ENCODE measurements at regions not wholly inside any gene's neighbourhood (a gene's known extent, or its start where the extent isn't known, plus 50 kb on each side); places are given as distances from the start of the nearest gene placed in this dataset.

GRCh38 chrX:99445336-99445735, 964.7 kb downstream of the PCDH19 start:
- TF ChIP-seq YY1 (IDR thresholded peaks at IDR 0.05; ENCODE audit: insufficient read depth, insufficient read length): no peak
- no peak for TF ChIP-seq ZNF274 (IDR thresholded peaks at IDR 0.05; ENCODE audit: low read depth, low read length)
- no peak for TF ChIP-seq SUZ12 (IDR thresholded peaks at IDR 0.05; ENCODE audit: extremely low read depth, insufficient read depth, insufficient read length)
- no peak overlapping the region for H3K9ac ChIP-seq (ENCODE audit: insufficient read length, low read depth)
- H3K27me3 ChIP-seq (ENCODE audit: insufficient read depth, insufficient read length): no peaks in the 10 kb centered on the region
- H3K4me3 ChIP-seq (ENCODE audit: insufficient read length, low read depth): no peak overlapping the region
- H3K4me1 ChIP-seq (ENCODE audit: insufficient read depth, insufficient read length): no peaks in the 10 kb centered on the region
- no peak for DNase-seq (ENCODE audit: low read depth, low spot score)
- H3K36me3 ChIP-seq (ENCODE audit: insufficient read depth, insufficient read length, low read length): no peaks in the 10 kb centered on the region
- H3K9me3 ChIP-seq (ENCODE audit: insufficient read depth, low read length): no peaks in the 10 kb centered on the region

GRCh38 chrX:99421796-99422195, 988.3 kb downstream of the PCDH19 start:
- Histone ChIP-seq H3K9ac (ENCODE audit: insufficient read length, low read depth) (no peak overlapping the region), H3K36me3 (ENCODE audit: insufficient read depth, insufficient read length, low read length) (no peaks in the 10 kb centered on the region), H3K4me1 (ENCODE audit: insufficient read depth, insufficient read length) (no peaks in the 10 kb centered on the region), H3K4me3 (ENCODE audit: insufficient read length, low read depth) (no peak overlapping the region), H3K27me3 (ENCODE audit: insufficient read depth, insufficient read length) (no peaks in the 10 kb centered on the region), H3K9me3 (ENCODE audit: insufficient read depth, low read length) (no peaks in the 10 kb centered on the region)
- TF ChIP-seq SUZ12 (IDR thresholded peaks at IDR 0.05; ENCODE audit: extremely low read depth, insufficient read depth, insufficient read length) (no peak), ZNF274 (IDR thresholded peaks at IDR 0.05; ENCODE audit: low read depth, low read length) (no peak), YY1 (IDR thresholded peaks at IDR 0.05; ENCODE audit: insufficient read depth, insufficient read length) (no peak)
- no peak for DNase-seq (ENCODE audit: low read depth, low spot score)

GRCh38 chrX:99415470-99415869, 994.6 kb downstream of the PCDH19 start:
- no peaks in the 10 kb centered on the region for H3K27me3 ChIP-seq (ENCODE audit: insufficient read depth, insufficient read length)
- H3K4me3 ChIP-seq (ENCODE audit: insufficient read length, low read depth): no peak overlapping the region
- TF ChIP-seq ZNF274 (IDR thresholded peaks at IDR 0.05; ENCODE audit: low read depth, low read length): no peak
- no peak for TF ChIP-seq SUZ12 (IDR thresholded peaks at IDR 0.05; ENCODE audit: extremely low read depth, insufficient read depth, insufficient read length)
- TF ChIP-seq YY1 (IDR thresholded peaks at IDR 0.05; ENCODE audit: insufficient read depth, insufficient read length): no peak
- no peaks in the 10 kb centered on the region for H3K36me3 ChIP-seq (ENCODE audit: insufficient read depth, insufficient read length, low read length)
- H3K9me3 ChIP-seq (ENCODE audit: insufficient read depth, low read length): no peaks in the 10 kb centered on the region; the same call in 1 of the 2 replicates
- no peak overlapping the region for H3K9ac ChIP-seq (ENCODE audit: insufficient read length, low read depth)
- no peaks in the 10 kb centered on the region for H3K4me1 ChIP-seq (ENCODE audit: insufficient read depth, insufficient read length)
- no peak for DNase-seq (ENCODE audit: low read depth, low spot score)

- H3K27me3 ChIP-seq (ENCODE audit: insufficient read depth, insufficient read length): no peaks in the 10 kb centered on the region
- H3K36me3 ChIP-seq (ENCODE audit: insufficient read depth, insufficient read length, low read length): no peaks in the 10 kb centered on the region
- no peaks in the 10 kb centered on the region; the same call in 1 of the 2 replicates for H3K9me3 ChIP-seq (ENCODE audit: insufficient read depth, low read length)
- no peak overlapping the region for H3K9ac ChIP-seq (ENCODE audit: insufficient read length, low read depth)
- no peak for TF ChIP-seq YY1 (IDR thresholded peaks at IDR 0.05; ENCODE audit: insufficient read depth, insufficient read length)
- no peak for TF ChIP-seq SUZ12 (IDR thresholded peaks at IDR 0.05; ENCODE audit: extremely low read depth, insufficient read depth, insufficient read length)
- TF ChIP-seq ZNF274 (IDR thresholded peaks at IDR 0.05; ENCODE audit: low read depth, low read length): no peak
- no peak overlapping the region for H3K4me3 ChIP-seq (ENCODE audit: insufficient read length, low read depth)
- no peaks in the 10 kb centered on the region for H3K4me1 ChIP-seq (ENCODE audit: insufficient read depth, insufficient read length)
- no peak for DNase-seq (ENCODE audit: low read depth, low spot score)
Observed at GRCh38 chrX:99413317-99413716, 996.8 kb downstream of the PCDH19 start.

- no peak for TF ChIP-seq SUZ12 (IDR thresholded peaks at IDR 0.05; ENCODE audit: extremely low read depth, insufficient read depth, insufficient read length)
- TF ChIP-seq YY1 (IDR thresholded peaks at IDR 0.05; ENCODE audit: insufficient read depth, insufficient read length): no peak
- no peak for TF ChIP-seq ZNF274 (IDR thresholded peaks at IDR 0.05; ENCODE audit: low read depth, low read length)
- DNase-seq (ENCODE audit: low read depth, low spot score): no peak
- Histone ChIP-seq H3K36me3 (ENCODE audit: insufficient read depth, insufficient read length, low read length) (no peaks in the 10 kb centered on the region), H3K4me1 (ENCODE audit: insufficient read depth, insufficient read length) (no peaks in the 10 kb centered on the region), H3K4me3 (ENCODE audit: insufficient read length, low read depth) (no peak overlapping the region), H3K27me3 (ENCODE audit: insufficient read depth, insufficient read length) (no peaks in the 10 kb centered on the region), H3K9me3 (ENCODE audit: insufficient read depth, low read length) (no peaks in the 10 kb centered on the region), H3K9ac (ENCODE audit: insufficient read length, low read depth) (no peak overlapping the region)
Observed at GRCh38 chrX:99398545-99398944, 1011.5 kb downstream of the PCDH19 start.

GRCh38 chrX:99397879-99398278, 1012.2 kb downstream of the PCDH19 start:
- no peaks in the 10 kb centered on the region for H3K9me3 ChIP-seq (ENCODE audit: insufficient read depth, low read length)
- H3K27me3 ChIP-seq (ENCODE audit: insufficient read depth, insufficient read length): no peaks in the 10 kb centered on the region
- no peak overlapping the region for H3K9ac ChIP-seq (ENCODE audit: insufficient read length, low read depth)
- H3K36me3 ChIP-seq (ENCODE audit: insufficient read depth, insufficient read length, low read length): no peaks in the 10 kb centered on the region
- DNase-seq (ENCODE audit: low read depth, low spot score): no peak
- TF ChIP-seq ZNF274 (IDR thresholded peaks at IDR 0.05; ENCODE audit: low read depth, low read length) (no peak), YY1 (IDR thresholded peaks at IDR 0.05; ENCODE audit: insufficient read depth, insufficient read length) (no peak), SUZ12 (IDR thresholded peaks at IDR 0.05; ENCODE audit: extremely low read depth, insufficient read depth, insufficient read length) (no peak)
- H3K4me3 ChIP-seq (ENCODE audit: insufficient read length, low read depth): no peak overlapping the region
- H3K4me1 ChIP-seq (ENCODE audit: insufficient read depth, insufficient read length): no peaks in the 10 kb centered on the region

- Histone ChIP-seq H3K27me3 (ENCODE audit: insufficient read depth, insufficient read length) (no peaks in the 10 kb centered on the region), H3K4me1 (ENCODE audit: insufficient read depth, insufficient read length) (no peaks in the 10 kb centered on the region), H3K36me3 (ENCODE audit: insufficient read depth, insufficient read length, low read length) (no peaks in the 10 kb centered on the region), H3K9ac (ENCODE audit: insufficient read length, low read depth) (no peak overlapping the region), H3K9me3 (ENCODE audit: insufficient read depth, low read length) (no peaks in the 10 kb centered on the region), H3K4me3 (ENCODE audit: insufficient read length, low read depth) (no peak overlapping the region)
- TF ChIP-seq SUZ12 (IDR thresholded peaks at IDR 0.05; ENCODE audit: extremely low read depth, insufficient read depth, insufficient read length): no peak
- no peak for TF ChIP-seq YY1 (IDR thresholded peaks at IDR 0.05; ENCODE audit: insufficient read depth, insufficient read length)
- TF ChIP-seq ZNF274 (IDR thresholded peaks at IDR 0.05; ENCODE audit: low read depth, low read length): no peak
- peak; percentile 13 for DNase-seq (ENCODE audit: low read depth, low spot score)
Observed at GRCh38 chrX:99394456-99394855, 1015.6 kb downstream of the PCDH19 start.
